Liver (tissue), 8 donors: ENCODE measurements at regions not wholly inside any gene's neighbourhood (a gene's known extent, or its start where the extent isn't known, plus 50 kb on each side); places are given as distances from the start of the nearest gene placed in this dataset.

Source experiments
- DNase-seq: peaks from one replicate; pipeline ENCODE4 v3.0.0-alpha.2; 2017; ENCODE audit warnings: low spot score
- H3K27ac ChIP-seq, 2 donors: one replicate each; pipeline ENCODE4 v1.7.0; 2013; ENCODE audit warnings: inconsistent platforms in 2 of 2, low read length in 2 of 2, control low read depth in 1 of 2, low read depth in 1 of 2, mild to moderate bottlenecking in 1 of 2
- H3K27me3 ChIP-seq, 4 donors: one replicate each; pipeline versions ENCODE4 v1.6.1 to v1.7.0; 2013; ENCODE audit warnings: low read length in 3 of 4, inconsistent platforms in 1 of 4, mild to moderate bottlenecking in 1 of 4, moderate library complexity in 1 of 4; ENCODE audit not compliant: control insufficient read depth in 4 of 4, insufficient read depth in 4 of 4
- H3K36me3 ChIP-seq, 4 donors: one replicate each; pipeline versions ENCODE4 v1.6.1 to v1.7.0; 2013; ENCODE audit warnings: low read length in 3 of 4, mild to moderate bottlenecking in 3 of 4, low read depth in 1 of 4, moderate library complexity in 1 of 4; ENCODE audit not compliant: control insufficient read depth in 4 of 4, insufficient read depth in 3 of 4
- H3K4me1 ChIP-seq, 4 donors: one replicate each; pipeline versions ENCODE4 v1.6.1 to v1.7.0; 2013; ENCODE audit warnings: low read length in 3 of 4, mild to moderate bottlenecking in 3 of 4, moderate library complexity in 1 of 4; ENCODE audit not compliant: control insufficient read depth in 4 of 4, insufficient read depth in 4 of 4
- H3K4me3 ChIP-seq, 3 donors: one replicate each; pipeline versions ENCODE4 v1.6.1 to v1.7.0; 2013; ENCODE audit warnings: low read length in 3 of 3, control low read depth in 1 of 3, low read depth in 1 of 3, mild to moderate bottlenecking in 1 of 3
- H3K9ac ChIP-seq, 2 donors: one replicate each; pipeline ENCODE4 v1.7.0; 2013; ENCODE audit warnings: low read length in 2 of 2, mild to moderate bottlenecking in 2 of 2, moderate library complexity in 2 of 2, control low read depth in 1 of 2, low read depth in 1 of 2
- H3K9me3 ChIP-seq, 4 donors: one replicate each; pipeline versions ENCODE4 v1.6.1 to v1.7.0; 2013; ENCODE audit warnings: low read length in 3 of 4; ENCODE audit not compliant: control insufficient read depth in 4 of 4
- ATF3 ChIP-seq: IDR thresholded peaks from 2 replicates; pipeline ENCODE4 v1.6.1; 2016; ENCODE audit warnings: antibody characterized with exemption
- CTCF ChIP-seq: fragments of 150-350 bp; IDR thresholded peaks from 2 replicates; pipeline ENCODE4 v1.5.1; 2017; ENCODE audit warnings: improper control_type of control experiment, low read depth, low read length; ENCODE audit not compliant: missing input control
- EGR1 ChIP-seq, 2 donors: IDR thresholded peaks; 2 replicates each; pipeline ENCODE4 v1.6.1; 2016 to 2018; ENCODE audit warnings: antibody characterized with exemption in 2 of 2, low read depth in 2 of 2
- FOXA1 ChIP-seq: IDR thresholded peaks from 2 replicates; pipeline ENCODE4 v1.6.1; 2016; ENCODE audit warnings: antibody characterized with exemption
- FOXA2 ChIP-seq: IDR thresholded peaks from 2 replicates; pipeline ENCODE4 v1.6.1; 2016; ENCODE audit warnings: antibody characterized with exemption
- GABPA ChIP-seq, 2 donors: IDR thresholded peaks in 1 of 2; conservative IDR thresholded peaks in 1 of 2; 2 replicates each; pipeline ENCODE4 v1.6.1; 2016; ENCODE audit warnings: antibody characterized with exemption in 2 of 2, mild to moderate bottlenecking in 1 of 2, moderate library complexity in 1 of 2
- HNF4A ChIP-seq, 2 donors: conservative IDR thresholded peaks; 2 replicates each; pipeline ENCODE4 v1.6.1; 2016; ENCODE audit warnings: antibody characterized with exemption in 2 of 2, mild to moderate bottlenecking in 2 of 2
- HNF4G ChIP-seq: IDR thresholded peaks from 2 replicates; pipeline ENCODE4 v1.6.1; 2016; ENCODE audit warnings: antibody characterized with exemption
- JUND ChIP-seq, 2 donors: IDR thresholded peaks; 2 replicates each; pipeline ENCODE4 v1.6.1; 2016; ENCODE audit warnings: antibody characterized with exemption in 2 of 2
- MAX ChIP-seq: IDR thresholded peaks from 2 replicates; pipeline ENCODE4 v1.6.1; 2016; ENCODE audit warnings: antibody characterized with exemption
- NR2F2 ChIP-seq: IDR thresholded peaks from 2 replicates; pipeline ENCODE4 v1.6.1; 2016; ENCODE audit warnings: antibody characterized with exemption
- RAD21 ChIP-seq, 2 donors: IDR thresholded peaks; 2 replicates each; pipeline ENCODE4 v1.6.1; 2016; ENCODE audit warnings: antibody characterized with exemption in 2 of 2, mild to moderate bottlenecking in 2 of 2
- REST ChIP-seq: IDR thresholded peaks from 2 replicates; pipeline ENCODE4 v1.6.1; 2016; ENCODE audit warnings: antibody characterized with exemption, mild to moderate bottlenecking
- RXRA ChIP-seq, 2 donors: IDR thresholded peaks; 2 replicates each; pipeline ENCODE4 v1.6.1; 2017 to 2018; ENCODE audit warnings: antibody characterized with exemption in 2 of 2, mild to moderate bottlenecking in 1 of 2
- TAF1 ChIP-seq: conservative IDR thresholded peaks from 2 replicates; pipeline ENCODE4 v1.6.1; 2016; ENCODE audit warnings: antibody characterized with exemption, mild to moderate bottlenecking
- YY1 ChIP-seq: IDR thresholded peaks from 2 replicates; pipeline ENCODE4 v1.6.1; 2016; ENCODE audit warnings: antibody characterized with exemption, mild to moderate bottlenecking
- ZBTB33 ChIP-seq: IDR thresholded peaks from 2 replicates; pipeline ENCODE4 v1.6.1; 2016; ENCODE audit warnings: antibody characterized with exemption
- WGBS: extraction: QIAGEN DNeasy Blood & Tissue Kit; methylation state at CpG from one replicate; pipeline ENCODE4 v1.1.7; 2013; 5-methylcytosine and 5-hydroxymethylcytosine counted together
- donor health status: healthy.
- donor health status: healthy.
- donor health status: healthy.
- donor health status: healthy.
- donor health status: healthy.

- Histone ChIP-seq H3K9ac (no peak overlapping the region), H3K4me1 (no peaks in the 10 kb centered on the region), H3K27ac (no peak overlapping the region), H3K4me3 (no peak overlapping the region), H3K27me3 (peaks cover 0 to 7% (median 0%) of the 10 kb centered on the region in 4 donors), H3K36me3 (no peaks in the 10 kb centered on the region), H3K9me3 (no peaks in the 10 kb centered on the region)
- WGBS = 55% methylated on average over 7 of the region's 7 CpGs
- no peak for TF ChIP-seq TAF1
- no peak for TF ChIP-seq MAX
- no peak for TF ChIP-seq HNF4A (conservative IDR thresholded peaks at IDR 0.05)
- no peak for TF ChIP-seq REST
- no peak for TF ChIP-seq ZBTB33
- TF ChIP-seq CTCF = no peak
- no peak for TF ChIP-seq EGR1 (IDR thresholded peaks at IDR 0.05; ENCODE audit: low read depth in 2 of 2)
- no peak for TF ChIP-seq RXRA (IDR thresholded peaks at IDR 0.05)
- no peak for TF ChIP-seq HNF4G
- TF ChIP-seq JUND (IDR thresholded peaks at IDR 0.05) = no peak
- no peak for TF ChIP-seq NR2F2
- no peak for TF ChIP-seq ATF3
- no peak for DNase-seq
Measured at GRCh38 chr13:107370015-107370785, 802.3 kb upstream of the ARGLU1 start.

GRCh38 chr13:107367258-107367657 lies 799.3 kb upstream of the ARGLU1 start:
- no peak for DNase-seq
- Histone ChIP-seq H3K4me3 (no peak overlapping the region), H3K27ac (no peak overlapping the region), H3K27me3 (peaks cover 0 to 7% (median 0%) of the 10 kb centered on the region in 4 donors), H3K9me3 (no peaks in the 10 kb centered on the region), H3K36me3 (no peaks in the 10 kb centered on the region), H3K4me1 (no peaks in the 10 kb centered on the region), H3K9ac (no peak overlapping the region)
- WGBS = 62% methylated on average over 8 of the region's 8 CpGs
- TF ChIP-seq RAD21 (IDR thresholded peaks at IDR 0.05) = no peak
- no peak for TF ChIP-seq FOXA2
- TF ChIP-seq REST = no peak
- no peak for TF ChIP-seq JUND (IDR thresholded peaks at IDR 0.05)
- no peak for TF ChIP-seq TAF1
- no peak for TF ChIP-seq GABPA (IDR thresholded peaks at IDR 0.05 in 1 of 2, conservative IDR thresholded peaks at IDR 0.05 in 1 of 2)
- no peak for TF ChIP-seq FOXA1
- no peak for TF ChIP-seq MAX
- no peak for TF ChIP-seq ZBTB33
- no peak for TF ChIP-seq YY1
